NB4 (cell line): ENCODE measurements at regions not wholly inside any gene's neighbourhood (a gene's known extent, or its start where the extent isn't known, plus 50 kb on each side); places are given as distances from the start of the nearest gene placed in this dataset.

Source experiments
- MYC ChIP-seq: IDR thresholded peaks from 2 replicates; pipeline ENCODE4 v1.6.1; 2011; ENCODE audit warnings: low read depth, low read length
- POLR2A ChIP-seq: IDR thresholded peaks from 2 replicates; pipeline ENCODE4 v1.6.1; 2011; ENCODE audit warnings: mild to moderate bottlenecking; ENCODE audit not compliant: insufficient read length; ENCODE audit errors: extremely low read depth
- TF ChIP-seq, protein P1 (sequence below): IDR thresholded peaks from one replicate; pipeline ENCODE4 v1.5.1; 2012; ENCODE audit warnings: low read depth, low read length

DNA sequence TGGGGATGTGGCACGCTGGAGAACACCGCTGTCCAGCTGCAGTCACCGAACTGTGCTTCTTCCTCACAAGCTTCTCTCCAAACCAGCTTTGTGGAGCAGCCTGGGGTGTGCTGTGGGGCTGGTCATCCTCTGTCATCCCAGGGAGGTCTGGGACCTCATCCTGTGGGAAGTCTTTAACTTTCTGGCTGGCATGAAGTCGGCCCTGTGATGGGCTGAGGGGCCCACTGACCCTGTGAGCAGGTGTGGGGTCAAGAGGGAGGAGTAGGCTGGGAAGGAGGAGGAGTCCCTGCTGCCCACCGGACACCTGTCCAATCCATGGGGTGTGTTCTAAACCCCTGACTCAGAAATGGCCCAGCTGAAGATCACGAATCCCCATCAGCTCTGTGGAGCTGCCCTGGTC is 136.2 kb upstream of the SHH start:
- no peak for TF ChIP-seq POLR2A
- TF ChIP-seq, protein P1, sequence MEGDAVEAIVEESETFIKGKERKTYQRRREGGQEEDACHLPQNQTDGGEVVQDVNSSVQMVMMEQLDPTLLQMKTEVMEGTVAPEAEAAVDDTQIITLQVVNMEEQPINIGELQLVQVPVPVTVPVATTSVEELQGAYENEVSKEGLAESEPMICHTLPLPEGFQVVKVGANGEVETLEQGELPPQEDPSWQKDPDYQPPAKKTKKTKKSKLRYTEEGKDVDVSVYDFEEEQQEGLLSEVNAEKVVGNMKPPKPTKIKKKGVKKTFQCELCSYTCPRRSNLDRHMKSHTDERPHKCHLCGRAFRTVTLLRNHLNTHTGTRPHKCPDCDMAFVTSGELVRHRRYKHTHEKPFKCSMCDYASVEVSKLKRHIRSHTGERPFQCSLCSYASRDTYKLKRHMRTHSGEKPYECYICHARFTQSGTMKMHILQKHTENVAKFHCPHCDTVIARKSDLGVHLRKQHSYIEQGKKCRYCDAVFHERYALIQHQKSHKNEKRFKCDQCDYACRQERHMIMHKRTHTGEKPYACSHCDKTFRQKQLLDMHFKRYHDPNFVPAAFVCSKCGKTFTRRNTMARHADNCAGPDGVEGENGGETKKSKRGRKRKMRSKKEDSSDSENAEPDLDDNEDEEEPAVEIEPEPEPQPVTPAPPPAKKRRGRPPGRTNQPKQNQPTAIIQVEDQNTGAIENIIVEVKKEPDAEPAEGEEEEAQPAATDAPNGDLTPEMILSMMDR: no peak
- TF ChIP-seq MYC: no peak
